ENCODE measurements at regions not wholly inside any gene's neighbourhood (a gene's known extent, or its start where the extent isn't known, plus 50 kb on each side); places are given as distances from the start of the nearest gene placed in this dataset.

- Histone ChIP-seq H3K79me2 (replicated peaks; ENCODE audit: insufficient read depth) (no peaks in the 10 kb centered on the region), H3K27ac (ENCODE audit: low read depth) (no peak overlapping the region), H4K20me1 (replicated peaks; ENCODE audit: insufficient read depth) (no peaks in the 10 kb centered on the region), H3K36me3 (ENCODE audit: insufficient read depth) (no peaks in the 10 kb centered on the region), H3K9me2 (ENCODE audit: insufficient read depth) (no peaks in the 10 kb centered on the region), H3F3A (replicated peaks; ENCODE audit: low read depth) (no peaks in the 10 kb centered on the region), H3K4me3 (no peak overlapping the region), H3K4me2 (no peak overlapping the region), H3K27me3 (ENCODE audit: insufficient read depth) (no peaks in the 10 kb centered on the region), H2AFZ (no peak overlapping the region; the same call in 1 of the 2 replicates), H3K4me1 (ENCODE audit: insufficient read depth) (peaks cover 24% of the 10 kb centered on the region)
- ATAC-seq = no peak
- no peaks in the 10 kb centered on the region for H3K36me3 Mint-ChIP-seq (ENCODE audit: low read depth)
- H3K27ac Mint-ChIP-seq = no peak overlapping the region
- no peak overlapping the region for H3K4me3 Mint-ChIP-seq
- peaks cover 4% of the 10 kb centered on the region; the same call in 2 of the 3 replicates for H3K9me3 Mint-ChIP-seq
- H3K4me1 Mint-ChIP-seq = peaks cover 24% of the 10 kb centered on the region
- TF ChIP-seq EZH2 (IDR thresholded peaks at IDR 0.05; ENCODE audit: low read depth, unreplicated experiment) (no peak), EZH2phosphoT487 (IDR thresholded peaks at IDR 0.05; ENCODE audit: unreplicated experiment) (no peak), ZNF114 (CRISPR knock-in tag; IDR thresholded peaks at IDR 0.05) (no peak), CREB1 (CRISPR knock-in tag; IDR thresholded peaks at IDR 0.05; ENCODE audit: low read depth) (no peak)
- TF ChIP-seq, protein P1, sequence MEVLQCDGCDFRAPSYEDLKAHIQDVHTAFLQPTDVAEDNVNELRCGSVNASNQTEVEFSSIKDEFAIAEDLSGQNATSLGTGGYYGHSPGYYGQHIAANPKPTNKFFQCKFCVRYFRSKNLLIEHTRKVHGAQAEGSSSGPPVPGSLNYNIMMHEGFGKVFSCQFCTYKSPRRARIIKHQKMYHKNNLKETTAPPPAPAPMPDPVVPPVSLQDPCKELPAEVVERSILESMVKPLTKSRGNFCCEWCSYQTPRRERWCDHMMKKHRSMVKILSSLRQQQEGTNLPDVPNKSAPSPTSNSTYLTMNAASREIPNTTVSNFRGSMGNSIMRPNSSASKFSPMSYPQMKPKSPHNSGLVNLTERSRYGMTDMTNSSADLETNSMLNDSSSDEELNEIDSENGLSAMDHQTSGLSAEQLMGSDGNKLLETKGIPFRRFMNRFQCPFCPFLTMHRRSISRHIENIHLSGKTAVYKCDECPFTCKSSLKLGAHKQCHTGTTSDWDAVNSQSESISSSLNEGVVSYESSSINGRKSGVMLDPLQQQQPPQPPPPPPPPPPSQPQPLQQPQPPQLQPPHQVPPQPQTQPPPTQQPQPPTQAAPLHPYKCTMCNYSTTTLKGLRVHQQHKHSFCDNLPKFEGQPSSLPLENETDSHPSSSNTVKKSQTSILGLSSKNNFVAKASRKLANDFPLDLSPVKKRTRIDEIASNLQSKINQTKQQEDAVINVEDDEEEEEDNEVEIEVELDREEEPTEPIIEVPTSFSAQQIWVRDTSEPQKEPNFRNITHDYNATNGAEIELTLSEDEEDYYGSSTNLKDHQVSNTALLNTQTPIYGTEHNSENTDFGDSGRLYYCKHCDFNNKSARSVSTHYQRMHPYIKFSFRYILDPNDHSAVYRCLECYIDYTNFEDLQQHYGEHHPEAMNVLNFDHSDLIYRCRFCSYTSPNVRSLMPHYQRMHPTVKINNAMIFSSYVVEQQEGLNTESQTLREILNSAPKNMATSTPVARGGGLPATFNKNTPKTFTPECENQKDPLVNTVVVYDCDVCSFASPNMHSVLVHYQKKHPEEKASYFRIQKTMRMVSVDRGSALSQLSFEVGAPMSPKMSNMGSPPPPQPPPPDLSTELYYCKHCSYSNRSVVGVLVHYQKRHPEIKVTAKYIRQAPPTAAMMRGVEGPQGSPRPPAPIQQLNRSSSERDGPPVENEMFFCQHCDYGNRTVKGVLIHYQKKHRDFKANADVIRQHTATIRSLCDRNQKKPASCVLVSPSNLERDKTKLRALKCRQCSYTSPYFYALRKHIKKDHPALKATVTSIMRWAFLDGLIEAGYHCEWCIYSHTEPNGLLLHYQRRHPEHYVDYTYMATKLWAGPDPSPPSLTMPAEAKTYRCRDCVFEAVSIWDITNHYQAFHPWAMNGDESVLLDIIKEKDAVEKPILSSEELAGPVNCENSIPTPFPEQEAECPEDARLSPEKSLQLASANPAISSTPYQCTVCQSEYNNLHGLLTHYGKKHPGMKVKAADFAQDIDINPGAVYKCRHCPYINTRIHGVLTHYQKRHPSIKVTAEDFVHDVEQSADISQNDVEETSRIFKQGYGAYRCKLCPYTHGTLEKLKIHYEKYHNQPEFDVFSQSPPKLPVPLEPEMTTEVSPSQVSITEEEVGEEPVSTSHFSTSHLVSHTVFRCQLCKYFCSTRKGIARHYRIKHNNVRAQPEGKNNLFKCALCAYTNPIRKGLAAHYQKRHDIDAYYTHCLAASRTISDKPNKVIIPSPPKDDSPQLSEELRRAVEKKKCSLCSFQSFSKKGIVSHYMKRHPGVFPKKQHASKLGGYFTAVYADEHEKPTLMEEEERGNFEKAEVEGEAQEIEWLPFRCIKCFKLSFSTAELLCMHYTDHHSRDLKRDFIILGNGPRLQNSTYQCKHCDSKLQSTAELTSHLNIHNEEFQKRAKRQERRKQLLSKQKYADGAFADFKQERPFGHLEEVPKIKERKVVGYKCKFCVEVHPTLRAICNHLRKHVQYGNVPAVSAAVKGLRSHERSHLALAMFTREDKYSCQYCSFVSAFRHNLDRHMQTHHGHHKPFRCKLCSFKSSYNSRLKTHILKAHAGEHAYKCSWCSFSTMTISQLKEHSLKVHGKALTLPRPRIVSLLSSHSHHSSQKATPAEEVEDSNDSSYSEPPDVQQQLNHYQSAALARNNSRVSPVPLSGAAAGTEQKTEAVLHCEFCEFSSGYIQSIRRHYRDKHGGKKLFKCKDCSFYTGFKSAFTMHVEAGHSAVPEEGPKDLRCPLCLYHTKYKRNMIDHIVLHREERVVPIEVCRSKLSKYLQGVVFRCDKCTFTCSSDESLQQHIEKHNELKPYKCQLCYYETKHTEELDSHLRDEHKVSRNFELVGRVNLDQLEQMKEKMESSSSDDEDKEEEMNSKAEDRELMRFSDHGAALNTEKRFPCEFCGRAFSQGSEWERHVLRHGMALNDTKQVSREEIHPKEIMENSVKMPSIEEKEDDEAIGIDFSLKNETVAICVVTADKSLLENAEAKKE (CRISPR knock-in tag; IDR thresholded peaks at IDR 0.05) = no peak
- peaks cover 6% of the 10 kb centered on the region for H3K27me3 Mint-ChIP-seq (ENCODE audit: insufficient read depth, low read depth, poor library complexity)
- DNase-seq (ENCODE audit: low spot score) = no peak
Measured at GRCh38 chr1:220372451-220372850, 100.2 kb upstream of the RAB3GAP2 start.

DNA sequence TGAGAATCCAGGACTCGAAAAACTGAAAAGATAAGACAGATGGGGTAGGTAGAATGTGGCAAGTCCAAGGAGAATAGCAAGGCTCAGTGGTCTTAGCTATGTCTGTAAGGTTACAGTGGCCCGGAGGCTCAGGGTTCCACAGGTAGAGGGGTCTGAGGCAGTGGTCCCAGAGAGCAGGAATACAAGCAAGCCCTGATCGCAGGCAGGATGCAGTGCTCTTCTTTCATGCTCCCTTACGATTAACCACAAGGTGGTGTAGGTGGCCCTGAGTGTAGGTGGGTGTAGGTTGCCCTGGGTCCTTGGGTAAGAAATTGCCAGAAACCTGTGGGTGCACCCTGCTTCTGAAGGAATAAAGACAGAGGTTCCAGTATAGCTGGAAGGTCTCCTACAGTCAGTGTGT lies 99.1 kb upstream of the RAB3GAP2 start:
- no peaks in the 10 kb centered on the region for H3K36me3 Mint-ChIP-seq (ENCODE audit: low read depth)
- Histone ChIP-seq H3K36me3 (ENCODE audit: insufficient read depth) (no peaks in the 10 kb centered on the region), H3K4me1 (ENCODE audit: insufficient read depth) (peaks cover 24% of the 10 kb centered on the region), H2AFZ (peak overlapping the region; percentile 59; the same call in 1 of the 2 replicates), H3F3A (replicated peaks; ENCODE audit: low read depth) (no peaks in the 10 kb centered on the region), H4K20me1 (replicated peaks; ENCODE audit: insufficient read depth) (no peaks in the 10 kb centered on the region), H3K4me2 (no peak overlapping the region), H3K27ac (ENCODE audit: low read depth) (no peak overlapping the region), H3K9me2 (ENCODE audit: insufficient read depth) (no peaks in the 10 kb centered on the region), H3K4me3 (no peak overlapping the region), H3K27me3 (ENCODE audit: insufficient read depth) (no peaks in the 10 kb centered on the region), H3K79me2 (replicated peaks; ENCODE audit: insufficient read depth) (no peaks in the 10 kb centered on the region)
- peak overlapping the region; percentile 1; the same call in 1 of the 2 replicates for H3K27ac Mint-ChIP-seq
- H3K4me3 Mint-ChIP-seq = no peak overlapping the region
- DNase-seq (ENCODE audit: low spot score) = peak; percentile 79
- peak; percentile 95 for ATAC-seq
- TF ChIP-seq POLR2AphosphoS5 (IDR thresholded peaks at IDR 0.05; ENCODE audit: low read depth) = no peak
- no peak for TF ChIP-seq CREB1 (CRISPR knock-in tag; IDR thresholded peaks at IDR 0.05; ENCODE audit: low read depth)
- TF ChIP-seq EZH2phosphoT487 (IDR thresholded peaks at IDR 0.05; ENCODE audit: unreplicated experiment) = no peak
- no peak for TF ChIP-seq NANOG (IDR thresholded peaks at IDR 0.05; ENCODE audit: borderline replicate concordance)
- peak; percentile 52 to 91 for TF ChIP-seq CTCF (conservative IDR thresholded peaks at IDR 0.05; ENCODE audit: low read depth in 2 of 2)
- no peak for TF ChIP-seq ZNF114 (CRISPR knock-in tag; IDR thresholded peaks at IDR 0.05)
- H3K9me3 Mint-ChIP-seq = peaks cover 4% of the 10 kb centered on the region; the same call in 2 of the 3 replicates
- H3K4me1 Mint-ChIP-seq = peaks cover 24% of the 10 kb centered on the region
- peaks cover 6% of the 10 kb centered on the region for H3K27me3 Mint-ChIP-seq (ENCODE audit: insufficient read depth, low read depth, poor library complexity)

Data from GM23338 (cell line).